GM12891 (cell line): ENCODE measurements at regions not wholly inside any gene's neighbourhood (a gene's known extent, or its start where the extent isn't known, plus 50 kb on each side); places are given as distances from the start of the nearest gene placed in this dataset.

Experiments used
- DNase-seq: peaks from one replicate; pipeline ENCODE4 v3.0.0; 2011; ENCODE audit warnings: low spot score; ENCODE audit not compliant: insufficient read length
- FAIRE-seq: peaks from 2 replicates; lab custom pipeline; 2011; peaks lifted over from hg19 to GRCh38; lab: Jason Lieb, UNC
- PAX5 ChIP-seq: IDR thresholded peaks from 2 replicates; pipeline ENCODE4 v1.6.1; 2011; ENCODE audit warnings: low read length, moderate library complexity, mild to moderate bottlenecking; ENCODE audit not compliant: insufficient read depth, severe bottlenecking
- POLR2A ChIP-seq: IDR thresholded peaks from 2 replicates; pipeline ENCODE4 v1.6.1; 2011; ENCODE audit warnings: low read depth, low read length, control low read depth
- POLR2AphosphoS5 ChIP-seq: IDR thresholded peaks from 2 replicates; pipeline ENCODE4 v1.6.1; 2011; ENCODE audit warnings: low read depth, low read length, control low read depth
- POU2F2 ChIP-seq: IDR thresholded peaks from 2 replicates; pipeline ENCODE4 v1.6.1; 2011; ENCODE audit warnings: low read depth, mild to moderate bottlenecking, control low read depth, low read length, moderate library complexity
- SPI1 ChIP-seq: IDR thresholded peaks from 2 replicates; pipeline ENCODE4 v1.6.1; 2011; ENCODE audit warnings: low read depth, low read length, control low read depth
- TAF1 ChIP-seq: IDR thresholded peaks from 2 replicates; pipeline ENCODE4 v1.6.1; 2011; ENCODE audit warnings: low read depth, low read length, control low read depth

DNA sequence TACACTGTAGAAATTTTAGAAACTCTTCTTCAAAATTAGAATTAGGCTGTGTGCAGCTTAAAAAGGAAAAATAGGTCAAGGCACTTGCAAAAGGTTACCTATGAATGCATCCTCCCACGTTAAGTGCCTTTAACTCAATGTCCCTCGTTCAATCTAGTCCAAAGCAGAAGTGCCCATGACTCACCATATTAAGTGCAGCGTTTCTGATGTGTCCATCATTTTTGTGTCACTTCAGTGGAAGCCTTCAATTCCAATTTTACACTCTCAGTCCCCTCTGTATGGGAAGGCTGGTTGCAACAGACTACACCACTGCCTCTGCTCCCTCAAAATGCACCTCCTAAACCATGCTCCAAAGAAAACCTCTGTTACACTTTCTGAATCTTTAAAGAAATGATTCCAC, 53.4 kb downstream of the FOXB1 start:
- no peak for FAIRE-seq
- no peak for TF ChIP-seq POLR2A
- TF ChIP-seq POU2F2: no peak
- no peak for TF ChIP-seq TAF1
- TF ChIP-seq SPI1: no peak
- TF ChIP-seq POLR2AphosphoS5: no peak
- no peak for DNase-seq

DNA sequence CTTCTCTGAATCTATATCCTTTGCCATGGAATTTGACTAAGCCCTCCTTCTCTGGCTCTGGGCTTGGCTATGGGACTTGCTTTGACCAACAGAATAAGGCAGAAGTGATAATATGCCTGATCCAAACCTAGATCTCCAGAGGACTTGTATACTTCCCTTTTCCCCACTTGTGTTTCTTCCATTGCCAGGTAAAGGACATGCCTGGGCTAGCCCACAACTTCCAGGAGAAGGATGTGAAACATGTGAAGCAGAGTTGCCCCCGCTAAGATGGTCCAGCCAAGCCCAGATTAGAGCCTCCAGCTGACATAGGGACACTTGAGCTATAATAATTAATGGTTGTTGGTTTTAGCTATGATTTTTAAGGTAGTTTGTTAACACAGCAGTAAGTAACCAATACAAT, 55.1 kb downstream of the FOXB1 start:
- no peak for FAIRE-seq
- TF ChIP-seq POU2F2 (no peak), PAX5 (no peak)
- DNase-seq: no peak

DNA sequence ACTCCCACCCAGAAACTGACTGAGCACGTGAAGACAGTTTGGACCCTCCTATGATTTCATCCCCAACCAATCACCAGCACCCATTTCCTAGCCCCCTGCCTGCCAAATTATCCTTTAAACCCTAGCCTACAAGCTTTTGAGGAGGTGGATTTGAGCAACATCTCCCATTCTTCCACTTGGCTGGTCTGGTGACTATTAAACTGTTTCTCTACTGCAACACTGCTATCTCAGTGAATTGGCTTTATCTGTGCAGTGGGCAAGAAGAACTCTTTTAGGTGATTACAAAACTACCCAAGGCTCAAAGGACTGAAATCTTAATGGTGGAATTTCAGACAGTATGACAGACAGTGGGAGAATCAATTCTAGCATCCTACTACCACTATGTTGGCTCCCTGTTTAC, 57.6 kb downstream of the FOXB1 start:
- DNase-seq (no peak), FAIRE-seq (no peak)
- no peak for TF ChIP-seq SPI1

DNA sequence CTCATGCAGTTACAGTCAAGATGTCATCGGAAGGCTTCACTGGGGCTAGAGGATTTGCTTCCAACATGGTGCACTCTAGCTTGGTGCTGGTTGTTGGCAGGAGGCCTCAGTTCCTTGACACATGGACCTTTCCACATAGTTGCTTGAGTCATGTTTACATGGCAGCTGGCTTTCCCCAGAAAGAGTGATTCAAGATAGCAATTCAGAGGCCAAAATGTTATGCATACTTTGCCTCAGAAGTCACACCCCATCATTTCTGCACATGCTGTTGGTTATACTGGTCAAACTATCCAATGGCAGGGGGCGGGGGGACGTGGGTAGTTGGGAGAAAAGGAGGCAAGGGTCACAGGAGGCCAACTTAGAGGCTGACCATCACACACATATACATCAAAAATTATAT, 58.7 kb downstream of the FOXB1 start:
- FAIRE-seq: no peak
- DNase-seq: no peak
- no peak for TF ChIP-seq TAF1
- TF ChIP-seq POLR2AphosphoS5: no peak
- no peak for TF ChIP-seq SPI1
- TF ChIP-seq POU2F2: no peak
- TF ChIP-seq PAX5: no peak
- TF ChIP-seq POLR2A: no peak

DNA sequence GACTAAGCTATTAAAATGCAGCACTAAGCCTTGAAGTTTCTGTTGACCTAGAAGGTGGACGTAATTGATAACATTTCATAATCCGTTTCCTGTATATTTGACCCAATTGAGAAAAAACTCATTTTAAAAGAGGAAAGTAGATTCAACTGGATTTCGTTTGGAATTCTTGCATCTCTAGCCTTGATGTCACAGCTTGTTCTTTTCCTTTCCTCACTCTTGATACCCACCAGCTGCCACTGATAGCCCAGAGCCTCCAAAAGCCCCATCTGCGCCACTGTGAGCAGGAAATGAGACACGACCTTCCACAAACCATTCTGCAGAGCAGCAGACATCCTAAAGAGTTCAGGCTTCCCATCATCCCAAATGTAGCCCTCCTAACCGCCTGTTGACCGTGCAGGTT, 61.8 kb downstream of the FOXB1 start:
- DNase-seq (no peak), FAIRE-seq (no peak)
- TF ChIP-seq TAF1 (no peak), PAX5 (no peak), POLR2AphosphoS5 (no peak), POU2F2 (no peak), SPI1 (no peak), POLR2A (no peak)

DNA sequence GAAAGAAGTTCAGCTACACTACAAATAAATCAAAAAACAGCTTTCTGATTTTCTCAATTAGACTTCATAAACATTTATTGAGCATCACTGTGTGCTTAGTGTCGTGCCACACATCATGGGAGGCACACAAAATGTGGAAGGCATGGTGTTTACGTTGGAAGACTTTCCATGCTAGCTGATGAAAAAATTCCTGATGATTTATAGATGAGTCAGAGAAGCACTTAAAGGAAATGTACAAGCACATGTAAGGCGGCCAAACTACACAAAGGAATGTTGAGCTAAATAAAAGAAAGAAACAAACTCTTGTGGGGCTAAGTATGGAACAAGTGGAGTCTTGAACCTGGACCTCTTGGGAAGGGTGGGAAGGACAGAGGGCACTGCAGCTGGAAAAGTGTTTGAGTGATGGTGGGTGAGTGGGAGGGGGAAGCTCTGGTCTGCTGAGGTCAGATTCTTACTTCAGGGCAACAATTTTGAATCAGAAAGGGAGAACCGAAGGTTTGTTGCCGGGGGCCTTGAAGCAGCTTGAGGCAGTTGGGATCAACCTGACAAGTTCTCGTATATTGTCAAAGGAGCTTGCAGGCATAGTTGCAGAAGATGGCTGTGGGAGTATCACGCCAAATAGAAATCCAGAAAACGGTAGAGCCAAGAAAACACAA, 66.9 kb downstream of the FOXB1 start:
- no peak for FAIRE-seq
- DNase-seq: no peak
- TF ChIP-seq SPI1 (no peak), PAX5 (no peak), POU2F2 (no peak), POLR2A (no peak), POLR2AphosphoS5 (no peak)

DNA sequence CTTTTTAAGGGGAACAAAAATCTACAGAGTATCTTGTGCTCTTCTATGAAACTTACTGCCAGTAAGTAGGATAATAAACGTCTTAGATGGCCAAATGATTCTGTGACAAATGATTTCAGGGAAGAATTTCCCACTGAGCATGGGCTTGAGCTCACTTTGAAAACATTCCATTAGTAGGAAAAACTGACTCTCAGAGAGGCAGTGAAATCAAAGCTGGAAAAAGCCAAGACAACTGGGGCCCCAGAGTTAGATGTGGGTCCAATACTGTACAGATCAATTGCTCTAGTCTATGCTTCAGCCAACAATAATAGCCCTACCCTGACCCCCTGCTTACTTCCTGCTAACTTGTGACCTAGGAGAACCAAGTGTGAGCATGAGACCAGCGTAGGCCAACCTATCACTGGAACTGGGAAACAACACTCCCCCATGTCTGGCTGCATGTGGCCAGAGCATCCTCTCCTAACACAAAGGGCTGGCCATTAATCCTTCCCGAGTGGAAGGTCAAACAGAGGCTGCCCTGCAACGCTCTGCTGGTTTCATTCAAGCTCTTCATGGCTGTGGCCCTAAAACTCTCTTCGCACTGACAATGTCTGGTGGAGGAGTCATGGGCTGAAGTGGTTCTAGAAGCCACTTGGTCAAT, 68.8 kb downstream of the FOXB1 start:
- no peak for TF ChIP-seq POLR2A
- TF ChIP-seq PAX5: no peak
- TF ChIP-seq TAF1: no peak
- no peak for TF ChIP-seq POU2F2
- no peak for TF ChIP-seq SPI1
- TF ChIP-seq POLR2AphosphoS5: no peak
- FAIRE-seq (no peak), DNase-seq (no peak)

DNA sequence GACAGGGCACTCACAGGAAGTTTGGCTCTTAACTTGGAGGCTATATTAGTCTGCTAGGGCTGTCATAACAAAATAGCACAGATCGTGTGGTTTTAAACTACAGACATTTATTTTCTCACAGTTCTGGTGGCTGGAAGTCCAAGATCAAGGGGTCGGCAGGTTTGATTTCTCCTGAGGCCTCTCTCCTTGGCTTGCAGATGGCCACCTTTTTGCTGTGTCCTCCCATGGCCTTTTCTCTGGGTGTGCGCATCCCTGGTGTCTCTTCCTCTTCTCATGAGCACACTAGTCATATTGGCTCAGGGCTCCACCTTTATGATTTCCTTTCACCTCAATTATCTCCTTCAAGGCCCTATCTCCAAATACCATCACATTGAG, 69.3 kb downstream of the FOXB1 start:
- no peak for FAIRE-seq
- TF ChIP-seq TAF1 (no peak), POLR2A (no peak), POLR2AphosphoS5 (no peak), PAX5 (no peak), SPI1 (no peak), POU2F2 (no peak)
- DNase-seq: no peak

DNA sequence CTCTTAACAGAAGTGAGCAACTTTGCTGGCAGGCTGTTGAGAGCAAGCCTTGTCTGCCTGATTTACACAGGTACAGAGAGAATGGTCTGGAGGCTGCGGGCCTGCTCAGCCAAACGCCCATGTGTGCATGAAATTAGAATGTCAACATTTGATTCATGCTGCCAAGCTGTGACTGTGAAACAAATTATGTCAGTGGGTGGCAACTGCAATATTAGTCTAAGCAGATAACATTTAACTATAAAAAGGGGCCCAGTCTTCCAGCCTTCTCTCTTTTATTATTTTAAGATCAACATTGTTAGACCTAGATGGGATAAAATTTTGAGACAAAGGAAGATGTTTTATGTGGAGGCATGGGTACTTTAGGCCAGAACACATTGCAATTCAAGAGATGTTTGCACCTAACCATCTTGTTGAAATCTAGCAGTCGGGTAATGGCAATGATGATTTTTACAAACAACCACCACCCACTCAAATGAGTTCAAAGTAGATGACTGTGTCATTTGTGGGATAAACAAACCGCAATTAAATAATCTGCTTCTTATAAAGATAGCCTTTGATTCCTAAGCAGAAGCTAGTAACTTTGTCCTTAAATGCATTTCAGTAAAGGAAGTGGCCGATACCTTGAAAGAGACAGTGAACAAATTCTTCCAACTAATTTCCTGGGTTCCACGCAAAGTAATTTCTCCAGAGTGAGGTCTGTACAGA, 70.2 kb downstream of the FOXB1 start:
- FAIRE-seq (no peak), DNase-seq (no peak)
- TF ChIP-seq POU2F2 (no peak), PAX5 (no peak), POLR2AphosphoS5 (no peak), TAF1 (no peak), SPI1 (no peak)

DNA sequence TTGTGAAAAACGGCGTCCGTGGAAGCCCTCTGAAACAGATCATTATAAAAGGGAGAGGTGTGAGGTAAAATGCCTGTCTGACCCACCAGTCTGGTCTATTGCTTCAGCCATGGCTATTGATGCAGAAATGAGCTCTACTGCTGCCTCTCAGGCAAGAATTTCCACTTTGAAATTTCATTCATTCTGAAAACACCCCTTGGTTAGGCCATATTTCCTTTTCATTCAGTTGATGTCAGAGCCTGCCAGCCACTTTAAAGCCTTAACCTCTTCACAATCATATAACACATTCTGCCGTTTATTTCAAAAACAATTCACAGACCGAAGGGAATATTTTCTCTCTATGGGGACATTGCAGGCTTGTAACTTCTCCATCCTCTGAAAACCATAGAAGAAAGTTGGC, 71.9 kb downstream of the FOXB1 start:
- FAIRE-seq (no peak), DNase-seq (no peak)
- TF ChIP-seq POU2F2 (no peak), POLR2AphosphoS5 (no peak), TAF1 (no peak), PAX5 (no peak), SPI1 (no peak), POLR2A (no peak)
